ENCODE measurements at regions not wholly inside any gene's neighbourhood (a gene's known extent, or its start where the extent isn't known, plus 50 kb on each side); places are given as distances from the start of the nearest gene placed in this dataset.

- Histone ChIP-seq H3K27me3 (replicated peaks; ENCODE audit: control insufficient read depth, insufficient read depth, low read length) (no peaks in the 10 kb centered on the region), H3K4me3 (replicated peaks; ENCODE audit: low read depth, low read length) (no peak overlapping the region), H3K36me3 (ENCODE audit: control insufficient read depth, insufficient read depth, low read length) (no peaks in the 10 kb centered on the region)
- TF ChIP-seq CTCF (IDR thresholded peaks at IDR 0.05; ENCODE audit: insufficient read depth, low read length, poor library complexity, severe bottlenecking), result no peak
- no peak for DNase-seq (ENCODE audit: extremely low read depth, insufficient read length)
Measured at GRCh38 chr21:27060190-27060589, 93.3 kb upstream of the ADAMTS5 start.

GRCh38 chr21:27058673-27059605, 92.1 kb upstream of the ADAMTS5 start:
- DNase-seq (ENCODE audit: extremely low read depth, insufficient read length), result no peak
- Histone ChIP-seq H3K4me3 (replicated peaks; ENCODE audit: low read depth, low read length) (no peak overlapping the region), H3K27me3 (replicated peaks; ENCODE audit: control insufficient read depth, insufficient read depth, low read length) (no peaks in the 10 kb centered on the region), H3K36me3 (ENCODE audit: control insufficient read depth, insufficient read depth, low read length) (no peaks in the 10 kb centered on the region)
- TF ChIP-seq CTCF (IDR thresholded peaks at IDR 0.05; ENCODE audit: insufficient read depth, low read length, poor library complexity, severe bottlenecking), result no peak

- TF ChIP-seq CTCF (IDR thresholded peaks at IDR 0.05; ENCODE audit: insufficient read depth, low read length, poor library complexity, severe bottlenecking), result no peak
- DNase-seq (ENCODE audit: extremely low read depth, insufficient read length), result no peak
- H3K27me3 ChIP-seq (replicated peaks; ENCODE audit: control insufficient read depth, insufficient read depth, low read length), result no peaks in the 10 kb centered on the region
- no peak overlapping the region for H3K4me3 ChIP-seq (replicated peaks; ENCODE audit: low read depth, low read length)
- no peaks in the 10 kb centered on the region for H3K36me3 ChIP-seq (ENCODE audit: control insufficient read depth, insufficient read depth, low read length)
Measured at GRCh38 chr21:27057997-27058396, 91.1 kb upstream of the ADAMTS5 start.

- no peaks in the 10 kb centered on the region for H3K27me3 ChIP-seq (replicated peaks; ENCODE audit: control insufficient read depth, insufficient read depth, low read length)
- H3K4me3 ChIP-seq (replicated peaks; ENCODE audit: low read depth, low read length), result no peak overlapping the region
- no peak for TF ChIP-seq CTCF (IDR thresholded peaks at IDR 0.05; ENCODE audit: insufficient read depth, low read length, poor library complexity, severe bottlenecking)
- DNase-seq (ENCODE audit: extremely low read depth, insufficient read length), result no peak
- no peaks in the 10 kb centered on the region for H3K36me3 ChIP-seq (ENCODE audit: control insufficient read depth, insufficient read depth, low read length)
Measured at GRCh38 chr21:27047658-27048314, 80.9 kb upstream of the ADAMTS5 start.

- DNase-seq (ENCODE audit: extremely low read depth, insufficient read length), result no peak
- TF ChIP-seq CTCF (IDR thresholded peaks at IDR 0.05; ENCODE audit: insufficient read depth, low read length, poor library complexity, severe bottlenecking), result no peak
- no peaks in the 10 kb centered on the region for H3K27me3 ChIP-seq (replicated peaks; ENCODE audit: control insufficient read depth, insufficient read depth, low read length)
- no peak overlapping the region for H3K4me3 ChIP-seq (replicated peaks; ENCODE audit: low read depth, low read length)
- H3K36me3 ChIP-seq (ENCODE audit: control insufficient read depth, insufficient read depth, low read length), result no peaks in the 10 kb centered on the region
Measured at GRCh38 chr21:27047283-27047657, 80.4 kb upstream of the ADAMTS5 start.
